ENCODE measurements at regions not wholly inside any gene's neighbourhood (a gene's known extent, or its start where the extent isn't known, plus 50 kb on each side); places are given as distances from the start of the nearest gene placed in this dataset.

DNA sequence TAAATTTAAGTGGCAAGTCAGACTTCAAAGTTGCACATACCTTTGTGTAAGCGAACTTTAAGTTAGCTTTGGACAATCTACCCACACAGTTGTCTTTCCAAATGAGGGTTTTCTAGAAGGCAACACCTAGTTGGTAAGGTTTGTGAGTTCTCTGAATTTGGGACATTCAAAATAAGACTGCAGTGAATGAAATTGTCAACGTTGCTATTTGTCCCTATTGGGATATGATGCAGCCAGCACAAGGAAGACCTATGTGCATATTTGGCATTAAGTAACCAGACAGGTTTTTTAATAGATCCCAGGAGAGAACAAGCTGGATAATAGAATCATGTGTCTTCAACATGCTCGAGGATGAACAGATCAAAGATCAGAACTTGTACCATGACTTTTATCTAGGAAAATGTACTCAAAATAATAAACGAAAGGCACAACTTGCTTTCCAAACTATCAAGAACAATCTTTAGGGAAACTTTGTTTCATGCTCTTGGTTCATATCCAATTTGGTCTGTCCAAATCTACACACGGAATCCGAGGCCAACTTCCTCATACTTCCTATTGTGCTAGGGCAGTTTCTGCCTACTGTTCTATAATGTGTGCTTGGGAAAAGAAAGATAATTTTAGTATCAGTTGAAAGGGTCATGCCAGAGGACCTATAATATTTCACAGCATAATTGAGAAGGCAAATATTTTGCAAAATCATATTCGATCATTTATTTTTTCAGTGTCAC is 284.2 kb upstream of the SOX5 start:
- Histone ChIP-seq H3K27ac (ENCODE audit: low read depth, low read length) (no peak overlapping the region), H3K9me3 (ENCODE audit: control insufficient read depth in 1 of 2, insufficient read depth in 1 of 2, low read depth in 1 of 2, low read length in 2 of 2) (peaks cover 14 to 19% of the 10 kb centered on the region in 2 experiments; a peak in 3 of 4 replicates), H3K4me3 (replicated peaks in 1 of 2; ENCODE audit: low read depth in 1 of 2, low read length in 2 of 2) (no peak overlapping the region), H3K4me1 (ENCODE audit: control insufficient read depth in 1 of 2, insufficient read depth in 2 of 2, low read length in 2 of 2) (no peaks in the 10 kb centered on the region), H3K79me2 (ENCODE audit: insufficient read depth, low read length) (no peaks in the 10 kb centered on the region), H3K9ac (ENCODE audit: low read length) (no peak overlapping the region), H3K9me2 (ENCODE audit: insufficient read depth) (no peaks in the 10 kb centered on the region), H3K4me2 (ENCODE audit: low read length) (no peak overlapping the region), H3K36me3 (ENCODE audit: control insufficient read depth in 1 of 2, insufficient read depth in 2 of 2, low read length in 2 of 2) (no peaks in the 10 kb centered on the region), H3K27me3 (ENCODE audit: insufficient read depth, low read length) (no peaks in the 10 kb centered on the region), H4K20me1 (ENCODE audit: insufficient read depth) (no peaks in the 10 kb centered on the region), H2AFZ (ENCODE audit: low read depth, low read length, poor library complexity, severe bottlenecking) (no peak overlapping the region)
- ChIA-PET POLR2A (no interaction called here), CTCF (no interaction called here), RAD21 (ENCODE audit: low non-redundant PET in 1 of 2, low total read pairs in 2 of 2, uncharacterized antibody in 2 of 2, unreplicated experiment in 2 of 2) (no interaction called here)
- DNase-seq (ENCODE audit: low read depth, low spot score): no peak
- BruUV-seq (replicated peaks): no TSS peak
- no peak for TF ChIP-seq JUND (IDR thresholded peaks at IDR 0.05)
- TF ChIP-seq FOSL1 (IDR thresholded peaks at IDR 0.05; ENCODE audit: low read depth): no peak
- no peak for TF ChIP-seq EZH2phosphoT487 (IDR thresholded peaks at IDR 0.05; ENCODE audit: borderline replicate concordance)
- TF ChIP-seq POLR2A (IDR thresholded peaks at IDR 0.05; ENCODE audit: borderline replicate concordance, extremely low read depth, insufficient read depth, insufficient read length): no peak
- no peak for TF ChIP-seq SIN3A (IDR thresholded peaks at IDR 0.05; ENCODE audit: low read depth)
- TF ChIP-seq CBX3 (IDR thresholded peaks at IDR 0.05; ENCODE audit: low read depth): no peak
- no peak for TF ChIP-seq RAD21 (IDR thresholded peaks at IDR 0.05; ENCODE audit: low read depth)
- no peak for TF ChIP-seq CTCF (IDR thresholded peaks at IDR 0.05 in 2 of 3, conservative IDR thresholded peaks at IDR 0.05 in 1 of 3; ENCODE audit: borderline replicate concordance in 1 of 3, insufficient read depth in 1 of 3, low read depth in 2 of 3, low read length in 2 of 3)
- TF ChIP-seq EGR1 (IDR thresholded peaks at IDR 0.05; ENCODE audit: low read depth): no peak
- no peak for TF ChIP-seq ZNF274 (IDR thresholded peaks at IDR 0.05; ENCODE audit: low read depth, low read length)
- intact Hi-C loops (cut with micrococcal nuclease): no loop called here
- no peak for ATAC-seq

Measured in HCT116 (cell line).